OCI-LY7 (cell line): ENCODE measurements at regions not wholly inside any gene's neighbourhood (a gene's known extent, or its start where the extent isn't known, plus 50 kb on each side); places are given as distances from the start of the nearest gene placed in this dataset.

Source experiments
- BruUV-seq: library from RNA; stranded (reverse); fragments of 400-500 nt; replicated peaks from 2 replicates; lab custom pipeline; 2021; lab: Mats Ljungman, UMichigan
- CTCF ChIA-PET: fragments of 300-600 bp; sonication (Branson Sonifier 250); formaldehyde crosslinking; loops from one replicate; lab custom pipeline; 2022; ENCODE audit warnings: antibody characterized with exemption; ENCODE audit not compliant: unreplicated experiment; lab: Charles Lee
- POLR2A ChIA-PET: fragments of 300-600 bp; sonication (Branson Sonifier 250); formaldehyde crosslinking; loops from one replicate; lab custom pipeline; 2022; ENCODE audit warnings: antibody characterized with exemption; lab: Charles Lee
- DNase-seq: peaks from one replicate; pipeline ENCODE4 v3.0.0-alpha.2; 2015; ENCODE audit warnings: low spot score
- H2AFZ ChIP-seq: fragments of 200-600 bp; sonication (generic), shearing (Covaris generic); 2 replicates; pipeline ENCODE4 v1.6.1; 2014; ENCODE audit warnings: mild to moderate bottlenecking, antibody characterized with exemption, low read length, moderate library complexity
- H3K27ac ChIP-seq: fragments of 200-600 bp; sonication (generic); 2 replicates; pipeline ENCODE4 v1.5.1; 2014; ENCODE audit warnings: mixed run types, low read depth, mild to moderate bottlenecking, moderate library complexity, low read length, inconsistent platforms; ENCODE audit not compliant: poor library complexity, severe bottlenecking
- H3K36me3 ChIP-seq: fragments of 200-600 bp; sonication (generic); 2 replicates; pipeline ENCODE4 v1.6.1; 2014; ENCODE audit warnings: mild to moderate bottlenecking, antibody characterized with exemption, low read length, moderate library complexity, mixed read lengths; ENCODE audit not compliant: insufficient read depth
- H3K4me1 ChIP-seq: fragments of 200-600 bp; sonication (generic); 2 replicates; pipeline ENCODE4 v1.5.1; 2014; ENCODE audit warnings: mild to moderate bottlenecking, low read length; ENCODE audit not compliant: insufficient read depth, poor library complexity, severe bottlenecking
- H3K4me2 ChIP-seq: fragments of 200-600 bp; sonication (generic); 2 replicates; pipeline ENCODE4 v1.6.1; 2014; ENCODE audit warnings: mild to moderate bottlenecking, low read length
- H3K4me3 ChIP-seq: fragments of 200-600 bp; sonication (generic); 2 replicates; pipeline ENCODE4 v1.5.1; 2014; ENCODE audit warnings: mild to moderate bottlenecking, low read depth, low read length; ENCODE audit not compliant: poor library complexity, severe bottlenecking
- H3K79me2 ChIP-seq: fragments of 200-600 bp; sonication (generic); 2 replicates; pipeline ENCODE4 v1.6.1; 2016; ENCODE audit warnings: low read depth, mild to moderate bottlenecking, low read length, moderate library complexity, mixed read lengths; ENCODE audit not compliant: insufficient read depth
- H3K9me2 ChIP-seq: fragments of 200-600 bp; sonication (generic); 2 replicates; pipeline ENCODE4 v1.6.1; 2016; ENCODE audit warnings: mild to moderate bottlenecking, low read length, mixed read lengths; ENCODE audit not compliant: insufficient read depth
- H3K9me3 ChIP-seq: fragments of 200-600 bp; sonication (generic); 2 replicates; pipeline ENCODE4 v1.6.1; 2014; ENCODE audit warnings: mild to moderate bottlenecking, mixed run types, low read length, mixed read lengths
- H4K20me1 ChIP-seq: fragments of 200-600 bp; sonication (generic); 2 replicates; pipeline ENCODE4 v1.6.1; 2014; ENCODE audit warnings: mild to moderate bottlenecking, antibody characterized with exemption, low read length, moderate library complexity, mixed read lengths; ENCODE audit not compliant: insufficient read depth
- EZH2phosphoT487 ChIP-seq: fragments of 200-600 bp; sonication (generic); IDR thresholded peaks from 2 replicates; pipeline ENCODE4 v1.6.1; 2018; ENCODE audit warnings: low read depth, borderline replicate concordance, mild to moderate bottlenecking, mixed run types, antibody characterized with exemption, low read length, moderate library complexity, mixed read lengths
- intact Hi-C: fragments of 100-400 bp; cut with micrococcal nuclease; formaldehyde crosslinking; loops from one replicate; pipeline ENCODE4 v1.10.0; 2022; ENCODE audit not compliant: unreplicated experiment
- TF ChIP-seq, protein P1 (sequence below): fragments of 200-600 bp; sonication (generic); conservative IDR thresholded peaks from 2 replicates; pipeline ENCODE4 v1.5.1; 2014; ENCODE audit warnings: mild to moderate bottlenecking, antibody characterized with exemption, low read length, moderate library complexity, mixed read lengths

DNA sequence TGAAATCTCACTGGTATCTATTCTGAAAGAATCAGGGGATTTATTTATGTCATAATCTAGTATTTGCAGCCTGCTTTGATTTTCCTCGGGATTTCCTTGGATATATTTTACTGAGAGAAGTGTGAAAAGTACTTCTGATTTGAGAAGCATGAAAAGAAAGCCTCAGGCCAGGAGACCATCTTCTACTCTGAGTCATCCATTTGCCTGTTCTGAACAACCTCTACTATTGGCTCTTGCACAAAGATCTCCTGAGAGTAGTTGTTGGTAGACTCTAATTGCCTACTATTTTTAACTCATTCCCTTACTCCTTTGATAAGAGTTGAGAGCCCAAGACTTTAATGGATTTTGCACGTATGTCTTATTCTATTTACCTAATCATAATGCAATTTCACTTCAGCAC, 318.9 kb downstream of the BCHE start:
- H3K4me3 ChIP-seq: no peak overlapping the region
- H3K9me2 ChIP-seq: no peaks in the 10 kb centered on the region
- no peak overlapping the region for H3K4me2 ChIP-seq
- H2AFZ ChIP-seq: no peak overlapping the region
- ChIA-PET CTCF (no interaction called here), POLR2A (no interaction called here)
- H4K20me1 ChIP-seq: no peaks in the 10 kb centered on the region
- BruUV-seq: no TSS peak
- intact Hi-C loops: no loop called here
- no peak overlapping the region for H3K27ac ChIP-seq
- H3K79me2 ChIP-seq: no peaks in the 10 kb centered on the region
- H3K9me3 ChIP-seq: no peaks in the 10 kb centered on the region
- H3K4me1 ChIP-seq: no peaks in the 10 kb centered on the region
- no peak for TF ChIP-seq EZH2phosphoT487
- TF ChIP-seq, protein P1, sequence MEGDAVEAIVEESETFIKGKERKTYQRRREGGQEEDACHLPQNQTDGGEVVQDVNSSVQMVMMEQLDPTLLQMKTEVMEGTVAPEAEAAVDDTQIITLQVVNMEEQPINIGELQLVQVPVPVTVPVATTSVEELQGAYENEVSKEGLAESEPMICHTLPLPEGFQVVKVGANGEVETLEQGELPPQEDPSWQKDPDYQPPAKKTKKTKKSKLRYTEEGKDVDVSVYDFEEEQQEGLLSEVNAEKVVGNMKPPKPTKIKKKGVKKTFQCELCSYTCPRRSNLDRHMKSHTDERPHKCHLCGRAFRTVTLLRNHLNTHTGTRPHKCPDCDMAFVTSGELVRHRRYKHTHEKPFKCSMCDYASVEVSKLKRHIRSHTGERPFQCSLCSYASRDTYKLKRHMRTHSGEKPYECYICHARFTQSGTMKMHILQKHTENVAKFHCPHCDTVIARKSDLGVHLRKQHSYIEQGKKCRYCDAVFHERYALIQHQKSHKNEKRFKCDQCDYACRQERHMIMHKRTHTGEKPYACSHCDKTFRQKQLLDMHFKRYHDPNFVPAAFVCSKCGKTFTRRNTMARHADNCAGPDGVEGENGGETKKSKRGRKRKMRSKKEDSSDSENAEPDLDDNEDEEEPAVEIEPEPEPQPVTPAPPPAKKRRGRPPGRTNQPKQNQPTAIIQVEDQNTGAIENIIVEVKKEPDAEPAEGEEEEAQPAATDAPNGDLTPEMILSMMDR: no peak
- no peaks in the 10 kb centered on the region for H3K36me3 ChIP-seq
- DNase-seq: no peak

DNA sequence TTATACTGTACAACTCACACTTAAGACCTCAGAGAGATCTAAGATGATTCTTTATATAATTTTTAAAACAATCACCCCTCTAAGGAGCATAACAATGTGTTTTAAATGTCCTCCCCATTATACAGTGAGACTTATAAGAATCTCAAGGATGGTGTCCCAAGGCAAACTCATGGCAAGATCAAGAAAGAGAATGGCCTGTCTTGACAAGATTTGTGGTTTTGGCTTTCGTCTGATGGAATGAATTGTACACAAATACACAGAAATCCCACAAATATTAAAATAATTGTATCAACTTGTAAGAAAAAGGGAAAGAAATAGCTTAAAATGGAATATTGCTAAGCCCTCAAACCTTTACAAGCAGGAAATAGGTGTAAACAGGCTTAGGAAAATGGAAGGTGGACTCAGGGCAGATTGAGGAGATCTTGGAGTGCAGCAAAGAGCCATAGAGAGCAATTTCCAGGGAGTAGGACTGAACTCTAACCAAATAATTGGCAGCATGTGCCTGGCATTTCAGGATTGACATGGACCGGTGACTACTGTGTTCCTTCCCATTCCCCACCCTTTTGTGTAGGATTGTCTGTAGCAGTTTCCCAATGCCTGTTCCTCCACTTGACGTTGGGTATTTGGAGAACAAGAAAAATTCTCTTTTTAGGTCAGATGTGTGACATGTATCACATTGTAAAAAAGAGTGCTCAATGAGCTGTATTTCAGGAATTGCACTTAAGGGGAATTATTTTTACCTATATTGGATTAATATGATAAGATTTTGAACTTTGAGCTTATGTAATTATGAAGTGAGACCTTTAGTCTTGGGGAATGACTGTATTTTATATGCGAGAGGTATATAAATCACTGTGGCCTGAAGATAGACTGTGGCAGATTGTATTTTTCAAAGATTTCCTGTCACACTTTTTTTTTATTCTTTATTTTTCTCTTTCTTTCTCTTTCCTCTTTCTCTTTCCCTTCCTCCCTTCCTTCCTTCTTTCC, 317.8 kb upstream of the SLITRK3 start:
- no peak overlapping the region for H3K4me2 ChIP-seq
- CTCF ChIA-PET: no interaction called here
- no peak overlapping the region for H2AFZ ChIP-seq
- no peaks in the 10 kb centered on the region for H3K36me3 ChIP-seq
- intact Hi-C loops: no loop called here
- POLR2A ChIA-PET: interaction anchor here (0.5 kb wide), 1 partner anchor 557 kb away, joined by 3 read pairs; no protein-coding TSS in a partner anchor
- DNase-seq: no peak
- no peaks in the 10 kb centered on the region for H3K9me2 ChIP-seq
- H3K27ac ChIP-seq: no peak overlapping the region
- H4K20me1 ChIP-seq: no peaks in the 10 kb centered on the region
- H3K4me3 ChIP-seq: no peak overlapping the region
- H3K4me1 ChIP-seq: no peaks in the 10 kb centered on the region
- TF ChIP-seq, protein P1: no peak
- TF ChIP-seq EZH2phosphoT487: no peak
- BruUV-seq: no TSS peak
- no peaks in the 10 kb centered on the region for H3K9me3 ChIP-seq
- H3K79me2 ChIP-seq: no peaks in the 10 kb centered on the region

DNA sequence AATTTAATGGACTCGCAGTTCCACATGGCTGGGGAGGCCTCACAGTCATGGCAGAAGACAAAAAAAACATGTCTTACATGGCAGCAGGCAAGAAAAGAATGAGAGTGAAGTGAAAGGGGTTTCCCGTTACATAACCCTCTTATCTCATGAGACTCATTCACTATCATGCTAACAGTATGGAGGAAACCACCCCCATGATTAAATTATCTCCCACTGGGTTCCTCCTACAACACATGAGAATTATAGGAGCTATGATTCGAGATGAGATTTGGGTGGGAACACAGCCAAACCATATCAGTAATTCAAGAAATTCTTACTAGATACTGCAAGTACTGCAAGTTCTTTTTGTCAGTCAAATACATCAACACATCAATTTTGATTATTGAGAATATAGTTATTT, 311.4 kb upstream of the SLITRK3 start:
- no TSS peak for BruUV-seq
- ChIA-PET POLR2A (no interaction called here), CTCF (no interaction called here)

More for the DNA sequence above, 311.4 kb upstream of the SLITRK3 start:
- Histone ChIP-seq H3K4me2 (no peak overlapping the region), H3K4me3 (no peak overlapping the region), H3K4me1 (no peaks in the 10 kb centered on the region), H3K9me2 (no peaks in the 10 kb centered on the region), H3K79me2 (no peaks in the 10 kb centered on the region), H3K9me3 (no peaks in the 10 kb centered on the region), H2AFZ (no peak overlapping the region), H3K36me3 (no peaks in the 10 kb centered on the region), H3K27ac (no peak overlapping the region), H4K20me1 (no peaks in the 10 kb centered on the region)
- intact Hi-C loops: no loop called here
- no peak for DNase-seq
- TF ChIP-seq, protein P1: no peak
- no peak for TF ChIP-seq EZH2phosphoT487
